ENCODE measurements at regions not wholly inside any gene's neighbourhood (a gene's known extent, or its start where the extent isn't known, plus 50 kb on each side); places are given as distances from the start of the nearest gene placed in this dataset.

DNA sequence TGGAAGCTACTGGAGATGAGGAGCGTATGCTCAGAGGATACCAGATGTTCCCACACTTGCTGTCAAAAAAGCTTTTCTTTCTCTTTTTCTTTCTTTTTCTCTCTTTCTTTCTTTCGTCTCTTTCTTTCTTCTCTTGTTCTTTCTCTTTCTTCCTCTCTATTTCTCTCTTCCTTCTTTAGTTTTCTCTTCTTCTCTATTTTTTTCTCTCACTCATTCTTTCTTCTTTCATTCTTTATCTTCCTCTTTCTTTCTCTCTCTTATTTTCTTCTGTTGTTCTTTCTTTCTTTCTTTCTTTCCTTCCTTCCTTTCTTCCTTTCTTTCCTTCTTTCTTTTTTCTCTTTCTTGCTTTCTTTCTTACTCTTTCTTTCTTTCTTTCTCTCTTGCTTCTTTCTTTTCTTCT, 457.6 kb downstream of the CMPK2 start:
- H3K36me3 ChIP-seq, result no peaks in the 10 kb centered on the region
- no peaks in the 10 kb centered on the region for H3K4me1 ChIP-seq
- no peak for DNase-seq
- TF ChIP-seq POLR2A (IDR thresholded peaks at IDR 0.05) (no peak), POLR2AphosphoS5 (IDR thresholded peaks at IDR 0.05) (no peak)
- TF ChIP-seq, protein P1, sequence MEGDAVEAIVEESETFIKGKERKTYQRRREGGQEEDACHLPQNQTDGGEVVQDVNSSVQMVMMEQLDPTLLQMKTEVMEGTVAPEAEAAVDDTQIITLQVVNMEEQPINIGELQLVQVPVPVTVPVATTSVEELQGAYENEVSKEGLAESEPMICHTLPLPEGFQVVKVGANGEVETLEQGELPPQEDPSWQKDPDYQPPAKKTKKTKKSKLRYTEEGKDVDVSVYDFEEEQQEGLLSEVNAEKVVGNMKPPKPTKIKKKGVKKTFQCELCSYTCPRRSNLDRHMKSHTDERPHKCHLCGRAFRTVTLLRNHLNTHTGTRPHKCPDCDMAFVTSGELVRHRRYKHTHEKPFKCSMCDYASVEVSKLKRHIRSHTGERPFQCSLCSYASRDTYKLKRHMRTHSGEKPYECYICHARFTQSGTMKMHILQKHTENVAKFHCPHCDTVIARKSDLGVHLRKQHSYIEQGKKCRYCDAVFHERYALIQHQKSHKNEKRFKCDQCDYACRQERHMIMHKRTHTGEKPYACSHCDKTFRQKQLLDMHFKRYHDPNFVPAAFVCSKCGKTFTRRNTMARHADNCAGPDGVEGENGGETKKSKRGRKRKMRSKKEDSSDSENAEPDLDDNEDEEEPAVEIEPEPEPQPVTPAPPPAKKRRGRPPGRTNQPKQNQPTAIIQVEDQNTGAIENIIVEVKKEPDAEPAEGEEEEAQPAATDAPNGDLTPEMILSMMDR (IDR thresholded peaks at IDR 0.05 in 8 of 11, conservative IDR thresholded peaks at IDR 0.05 in 3 of 11), result no peak
- no peaks in the 10 kb centered on the region for H3K27me3 ChIP-seq (replicated peaks in 1 of 7)
- 68 to 93% (median 87%) methylated on average over 2 of the region's 2 CpGs for WGBS, 5 donors
- no peak overlapping the region for H3K4me3 ChIP-seq
- intact Hi-C loops (cut with DNase I; ENCODE audit: low total_unique reads), result no loop called here
- H3K9me3 ChIP-seq, result no peaks in the 10 kb centered on the region
- H3K27ac ChIP-seq, result no peak overlapping the region

DNA sequence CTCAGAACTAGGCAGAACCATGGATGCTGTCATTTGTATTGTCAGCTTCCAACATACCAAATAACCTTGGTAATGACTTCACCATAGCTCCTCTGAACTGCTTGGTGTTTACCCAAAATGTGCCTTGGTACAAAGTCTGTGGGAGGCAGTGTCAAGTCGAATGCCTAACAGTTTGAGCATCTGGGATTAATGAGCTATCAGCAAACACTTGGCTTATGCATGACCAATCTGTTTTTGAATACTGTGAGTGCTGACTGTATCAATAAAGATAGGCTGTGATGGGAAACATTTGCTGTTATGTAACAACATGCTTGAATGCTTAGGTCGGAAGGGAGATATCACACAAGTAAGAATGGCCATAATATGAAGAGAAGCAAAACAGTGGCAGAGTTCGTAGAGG, 455.4 kb downstream of the CMPK2 start:
- Histone ChIP-seq H3K36me3 (no peaks in the 10 kb centered on the region), H3K27ac (no peak overlapping the region), H3K4me1 (no peaks in the 10 kb centered on the region), H3K27me3 (replicated peaks in 1 of 7) (no peaks in the 10 kb centered on the region), H3K9me3 (no peaks in the 10 kb centered on the region), H3K4me3 (no peak overlapping the region)
- DNase-seq, result no peak
- TF ChIP-seq, protein P1 (IDR thresholded peaks at IDR 0.05 in 8 of 11, conservative IDR thresholded peaks at IDR 0.05 in 3 of 11), result no peak
- TF ChIP-seq POLR2A (IDR thresholded peaks at IDR 0.05) (no peak), POLR2AphosphoS5 (IDR thresholded peaks at IDR 0.05) (no peak)
- intact Hi-C loops (cut with DNase I; ENCODE audit: low total_unique reads), result no loop called here
- WGBS, 5 donors, result 64 to 74% (median 68%) methylated on average over 3 of the region's 3 CpGs

DNA sequence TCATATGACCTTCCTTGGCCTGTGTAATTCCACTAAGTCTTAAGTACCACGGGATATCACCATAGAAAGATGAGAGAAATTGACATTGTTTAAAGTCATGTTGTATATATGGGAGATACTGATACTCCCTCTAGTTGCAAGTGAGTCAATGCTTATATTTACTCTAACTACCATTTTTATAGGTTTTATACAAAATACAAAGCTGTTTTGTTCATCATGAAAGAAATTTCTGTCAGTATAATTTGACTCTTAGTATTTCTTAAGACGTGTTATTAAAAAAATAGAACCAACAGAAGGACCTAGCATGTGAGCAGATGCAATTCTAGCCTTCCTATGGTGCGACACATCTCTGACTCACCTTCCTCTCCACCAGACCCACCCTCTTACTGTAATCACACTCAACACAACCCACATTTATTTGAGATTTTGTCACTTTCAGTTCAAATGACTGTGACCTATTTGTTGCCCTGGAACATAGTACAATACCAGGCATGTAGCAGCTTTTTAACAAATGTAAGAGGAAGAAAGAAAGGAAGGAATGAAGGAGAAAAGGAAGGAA, 453.1 kb downstream of the CMPK2 start:
- H3K9me3 ChIP-seq, result peaks cover 0 to 3% (median 0%) of the 10 kb centered on the region in 8 donors
- H3K4me1 ChIP-seq, result no peaks in the 10 kb centered on the region
- TF ChIP-seq, protein P1 (IDR thresholded peaks at IDR 0.05 in 8 of 11, conservative IDR thresholded peaks at IDR 0.05 in 3 of 11), result no peak
- TF ChIP-seq POLR2A (IDR thresholded peaks at IDR 0.05) (no peak), POLR2AphosphoS5 (IDR thresholded peaks at IDR 0.05) (no peak)
- H3K4me3 ChIP-seq, result no peak overlapping the region
- H3K27me3 ChIP-seq (replicated peaks in 1 of 7), result no peaks in the 10 kb centered on the region
- H3K36me3 ChIP-seq, result no peaks in the 10 kb centered on the region
- intact Hi-C loops (cut with DNase I; ENCODE audit: low total_unique reads), result no loop called here
- WGBS, 5 donors, result 65 to 78% (median 71%) methylated on average over 3 of the region's 3 CpGs
- H3K27ac ChIP-seq, result no peak overlapping the region
- no peak for DNase-seq

DNA sequence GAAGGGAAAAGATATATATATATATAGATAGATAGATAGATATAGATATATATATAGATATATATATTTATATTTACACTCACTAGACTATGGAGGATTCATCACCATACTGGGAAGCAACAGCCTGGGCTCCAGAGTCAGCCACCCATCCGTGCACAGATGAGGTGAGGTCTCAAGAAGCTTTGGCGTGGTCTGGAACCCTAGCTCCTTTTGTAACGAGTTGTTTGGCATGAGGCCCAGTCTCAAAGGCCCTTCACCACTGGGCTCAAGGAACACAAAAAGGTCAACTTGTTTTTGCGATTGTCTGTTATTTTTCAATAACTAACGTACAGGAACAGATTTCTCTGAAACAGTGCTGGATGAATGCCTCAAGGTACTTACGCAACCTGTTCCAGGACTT, 448.7 kb downstream of the CMPK2 start:
- 77 to 87% (median 84%) methylated on average over 6 of the region's 6 CpGs for WGBS, 5 donors
- Histone ChIP-seq H3K4me3 (no peak overlapping the region), H3K27ac (no peak overlapping the region), H3K36me3 (no peaks in the 10 kb centered on the region), H3K9me3 (peaks cover 0 to 3% (median 0%) of the 10 kb centered on the region in 8 donors), H3K4me1 (no peaks in the 10 kb centered on the region), H3K27me3 (replicated peaks in 1 of 7) (no peaks in the 10 kb centered on the region)
- no peak for DNase-seq
- intact Hi-C loops (cut with DNase I; ENCODE audit: low total_unique reads), result no loop called here
- TF ChIP-seq POLR2A (IDR thresholded peaks at IDR 0.05), result no peak
- TF ChIP-seq, protein P1 (IDR thresholded peaks at IDR 0.05 in 8 of 11, conservative IDR thresholded peaks at IDR 0.05 in 3 of 11), result no peak
- TF ChIP-seq POLR2AphosphoS5 (IDR thresholded peaks at IDR 0.05), result no peak

All from spleen (tissue), 11 donors.